ENCODE measurements at regions not wholly inside any gene's neighbourhood (a gene's known extent, or its start where the extent isn't known, plus 50 kb on each side); places are given as distances from the start of the nearest gene placed in this dataset.
"Not testable (repeated sequence)": the region's sequence is repeated elsewhere in the genome, so short reads cannot be mapped to it uniquely, and the experiment has no call there.

GRCh38 chr2:83789674-83790073 is 669.4 kb downstream of the SUCLG1 start:
- TF ChIP-seq CTCF, POLR2A, POLR2AphosphoS5 (IDR thresholded peaks at IDR 0.05): not testable (repeated sequence)

Measured in breast epithelium (tissue), 3 donors.